Activated CD8-positive, alpha-beta memory T cell treated with anti-CD3 and anti-CD28 coated beads for 48 hours (primary cell): ENCODE measurements at regions not wholly inside any gene's neighbourhood (a gene's known extent, or its start where the extent isn't known, plus 50 kb on each side); places are given as distances from the start of the nearest gene placed in this dataset.

ENCODE experiments used
- DNase-seq, 3 experiments: peaks; one replicate each; pipeline ENCODE4 v3.0.0-alpha.2; 2020; ENCODE audit warnings: low read depth in 2 of 3, low spot score in 2 of 3

GRCh38 chr2:37588316-37588777 is 83.1 kb downstream of the CDC42EP3 start:
- DNase-seq, result no peak

GRCh38 chr2:37589298-37589697 is 82.1 kb downstream of the CDC42EP3 start:
- no peak for DNase-seq

- no peak for DNase-seq
Measured at GRCh38 chr2:37590119-37590571, 81.3 kb downstream of the CDC42EP3 start.
